Esophagus squamous epithelium (tissue), 4 donors: ENCODE measurements at regions not wholly inside any gene's neighbourhood (a gene's known extent, or its start where the extent isn't known, plus 50 kb on each side); places are given as distances from the start of the nearest gene placed in this dataset.

ENCODE experiments used
- CTCF ChIP-seq, 6 experiments: fragments of 450-650 bp in 4 of 6; fragments of 200-600 bp in 2 of 6; sonication (generic) in 2 of 6; IDR thresholded peaks; one replicate each; pipeline ENCODE4 v1.5.1; 2016 to 2019; ENCODE audit warnings: antibody characterized with exemption in 6 of 6, mild to moderate bottlenecking in 4 of 6, moderate library complexity in 4 of 6
- POLR2A ChIP-seq, 4 donors: fragments of 450-650 bp; IDR thresholded peaks; one replicate each; pipeline ENCODE4 v1.6.1; 2017; ENCODE audit warnings: antibody characterized with exemption in 4 of 4, mild to moderate bottlenecking in 4 of 4, moderate library complexity in 3 of 4

GRCh38 chr1:30809514-30810263 lies 52.1 kb upstream of the LAPTM5 start:
- TF ChIP-seq CTCF (IDR thresholded peaks at IDR 0.05) (no peak), POLR2A (IDR thresholded peaks at IDR 0.05) (no peak)
